ENCODE measurements at regions not wholly inside any gene's neighbourhood (a gene's known extent, or its start where the extent isn't known, plus 50 kb on each side); places are given as distances from the start of the nearest gene placed in this dataset.

DNA sequence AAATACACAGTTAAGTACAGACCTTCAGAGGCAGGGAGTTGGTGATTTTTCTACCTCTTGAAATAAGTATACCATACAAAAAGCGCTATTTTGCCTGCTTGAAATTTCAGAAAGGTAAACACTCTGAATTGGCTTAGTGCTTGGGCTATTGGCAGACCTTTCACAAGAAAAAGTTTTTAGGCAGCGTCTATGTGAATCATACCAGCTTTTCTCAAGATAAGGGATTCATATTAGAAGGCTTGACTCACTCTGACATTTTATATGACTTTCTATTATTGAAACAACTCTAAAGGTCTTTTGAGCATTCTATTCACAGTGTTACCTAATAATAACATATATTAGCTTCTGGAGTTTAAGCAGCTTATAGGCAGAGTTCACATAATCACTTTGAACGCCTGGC, 286.4 kb upstream of the FAT1 start:
- no peak for TF ChIP-seq POLR2A (IDR thresholded peaks at IDR 0.05)
- TF ChIP-seq, protein P1, sequence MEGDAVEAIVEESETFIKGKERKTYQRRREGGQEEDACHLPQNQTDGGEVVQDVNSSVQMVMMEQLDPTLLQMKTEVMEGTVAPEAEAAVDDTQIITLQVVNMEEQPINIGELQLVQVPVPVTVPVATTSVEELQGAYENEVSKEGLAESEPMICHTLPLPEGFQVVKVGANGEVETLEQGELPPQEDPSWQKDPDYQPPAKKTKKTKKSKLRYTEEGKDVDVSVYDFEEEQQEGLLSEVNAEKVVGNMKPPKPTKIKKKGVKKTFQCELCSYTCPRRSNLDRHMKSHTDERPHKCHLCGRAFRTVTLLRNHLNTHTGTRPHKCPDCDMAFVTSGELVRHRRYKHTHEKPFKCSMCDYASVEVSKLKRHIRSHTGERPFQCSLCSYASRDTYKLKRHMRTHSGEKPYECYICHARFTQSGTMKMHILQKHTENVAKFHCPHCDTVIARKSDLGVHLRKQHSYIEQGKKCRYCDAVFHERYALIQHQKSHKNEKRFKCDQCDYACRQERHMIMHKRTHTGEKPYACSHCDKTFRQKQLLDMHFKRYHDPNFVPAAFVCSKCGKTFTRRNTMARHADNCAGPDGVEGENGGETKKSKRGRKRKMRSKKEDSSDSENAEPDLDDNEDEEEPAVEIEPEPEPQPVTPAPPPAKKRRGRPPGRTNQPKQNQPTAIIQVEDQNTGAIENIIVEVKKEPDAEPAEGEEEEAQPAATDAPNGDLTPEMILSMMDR (IDR thresholded peaks at IDR 0.05) = no peak
- peak overlapping the region in 1 of 4 donors; percentile 3 for H3K27ac ChIP-seq
- peaks cover 27% of the 10 kb centered on the region for H3K4me1 ChIP-seq
- no peak overlapping the region for H3K4me3 ChIP-seq
- peak; percentile 67 for ATAC-seq
- no peak for DNase-seq
- 28 to 29% methylated on average over 3 of the region's 3 CpGs for WGBS, 2 donors
- no peaks in the 10 kb centered on the region for H3K27me3 ChIP-seq
- no peaks in the 10 kb centered on the region for H3K9me3 ChIP-seq
- intact Hi-C loops (cut with DNase I) = no loop called here
- no peaks in the 10 kb centered on the region for H3K36me3 ChIP-seq (replicated peaks in 1 of 2; ENCODE audit: insufficient read depth in 1 of 2, low read depth in 2 of 2)

DNA sequence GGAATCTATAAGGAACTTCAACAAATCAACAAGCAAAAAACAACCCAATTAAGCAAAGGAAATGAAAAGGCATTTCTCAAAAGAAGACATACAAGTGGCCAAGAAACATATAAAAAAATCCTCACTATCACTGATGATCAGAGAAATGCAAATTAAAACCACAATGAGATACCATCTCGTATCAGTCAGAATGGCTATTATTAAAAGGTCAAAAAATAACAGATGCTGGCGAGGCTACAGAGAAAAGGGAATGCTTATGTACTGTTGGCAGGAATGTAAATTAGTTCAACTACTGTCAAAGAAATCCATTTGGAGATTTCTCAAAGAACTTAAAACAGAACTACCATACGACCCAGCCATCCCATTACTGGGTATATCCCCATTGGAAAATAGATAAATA, 292.4 kb upstream of the FAT1 start:
- no peak for DNase-seq
- H3K27me3 ChIP-seq = no peaks in the 10 kb centered on the region
- no peaks in the 10 kb centered on the region for H3K9me3 ChIP-seq
- no peak overlapping the region for H3K27ac ChIP-seq
- intact Hi-C loops (cut with DNase I) = no loop called here
- H3K36me3 ChIP-seq (replicated peaks in 1 of 2; ENCODE audit: insufficient read depth in 1 of 2, low read depth in 2 of 2) = no peaks in the 10 kb centered on the region
- no peak overlapping the region for H3K4me3 ChIP-seq
- WGBS, 2 donors = 82 to 88% methylated on average over 3 of the region's 3 CpGs
- no peaks in the 10 kb centered on the region for H3K4me1 ChIP-seq
- no peak for TF ChIP-seq POLR2A (IDR thresholded peaks at IDR 0.05)
- TF ChIP-seq, protein P1 (IDR thresholded peaks at IDR 0.05) = no peak
- ATAC-seq = no peak

DNA sequence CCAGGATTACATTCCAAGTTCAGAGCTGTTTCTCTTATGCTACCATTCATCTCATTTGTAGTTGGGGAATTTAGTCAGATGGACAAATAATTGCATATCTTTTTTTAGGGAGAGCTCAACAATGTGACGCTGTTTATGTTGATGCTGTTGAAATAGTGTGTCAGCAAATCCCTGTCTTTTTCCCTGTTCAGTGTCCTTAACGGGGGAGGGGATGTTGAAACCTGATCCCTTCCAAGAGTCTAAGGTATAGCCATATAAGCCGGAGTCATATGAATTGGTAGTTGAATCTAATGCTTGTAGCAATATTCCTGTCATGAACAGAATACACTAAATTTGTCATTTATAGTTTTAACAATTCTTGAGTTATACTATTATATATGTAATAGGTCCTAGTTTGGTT, 293.5 kb upstream of the FAT1 start:
- ATAC-seq = no peak
- Histone ChIP-seq H3K36me3 (replicated peaks in 1 of 2; ENCODE audit: insufficient read depth in 1 of 2, low read depth in 2 of 2) (no peaks in the 10 kb centered on the region), H3K4me3 (no peak overlapping the region), H3K27ac (no peak overlapping the region), H3K4me1 (no peaks in the 10 kb centered on the region), H3K9me3 (no peaks in the 10 kb centered on the region), H3K27me3 (no peaks in the 10 kb centered on the region)
- 60 to 69% methylated on average over 3 of the region's 3 CpGs for WGBS, 2 donors
- intact Hi-C loops (cut with DNase I) = no loop called here
- DNase-seq = no peak
- no peak for TF ChIP-seq POLR2A (IDR thresholded peaks at IDR 0.05)
- TF ChIP-seq, protein P1 (IDR thresholded peaks at IDR 0.05) = no peak

DNA sequence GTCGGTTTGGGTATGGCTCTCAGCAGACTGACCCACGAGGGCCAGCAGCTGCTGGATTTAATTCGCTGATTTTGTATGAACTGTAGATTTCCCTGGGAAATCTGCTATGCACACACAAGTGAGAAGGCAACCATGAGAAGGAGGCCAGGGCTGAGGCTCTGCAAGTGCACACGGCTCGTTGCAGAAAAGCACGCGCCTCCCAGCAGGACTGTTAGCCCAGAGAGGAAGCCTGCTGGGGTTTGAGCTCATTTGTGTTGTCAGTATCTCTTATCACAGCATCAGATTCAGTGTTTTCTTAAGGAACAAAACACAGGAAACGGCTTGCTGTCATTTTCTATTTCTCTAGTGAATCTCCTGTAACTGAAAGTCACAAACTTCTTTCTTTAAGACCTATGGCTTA, 296.2 kb upstream of the FAT1 start:
- ATAC-seq = no peak
- Histone ChIP-seq H3K27ac (no peak overlapping the region), H3K4me3 (no peak overlapping the region), H3K27me3 (no peaks in the 10 kb centered on the region), H3K4me1 (no peaks in the 10 kb centered on the region), H3K9me3 (no peaks in the 10 kb centered on the region), H3K36me3 (replicated peaks in 1 of 2; ENCODE audit: insufficient read depth in 1 of 2, low read depth in 2 of 2) (no peaks in the 10 kb centered on the region)
- no peak for TF ChIP-seq POLR2A (IDR thresholded peaks at IDR 0.05)
- TF ChIP-seq, protein P1 (IDR thresholded peaks at IDR 0.05) = no peak
- WGBS, 2 donors = 64 to 89% methylated on average over 8 of the region's 8 CpGs
- intact Hi-C loops (cut with DNase I) = no loop called here
- no peak for DNase-seq

DNA sequence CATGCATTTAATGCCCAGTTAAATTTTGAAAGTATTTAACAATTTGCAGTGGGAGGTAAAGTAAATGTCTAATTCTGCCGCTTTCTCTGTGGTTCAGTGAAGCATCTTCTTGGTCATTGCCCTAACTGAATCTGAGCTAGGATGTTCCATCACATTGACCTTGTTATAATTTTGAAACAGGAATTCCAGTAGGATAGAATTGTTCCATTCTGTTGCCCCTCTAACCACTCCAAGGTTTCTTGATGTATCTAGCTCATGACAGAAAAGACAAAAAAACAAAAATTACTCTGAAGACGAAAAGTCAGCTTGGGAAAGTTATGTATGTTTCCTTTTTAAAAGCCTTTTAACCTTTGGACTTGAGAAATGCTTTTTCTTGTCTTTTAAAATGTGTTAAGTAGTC, 297.0 kb upstream of the FAT1 start:
- no peak for DNase-seq

More for the DNA sequence above, 297.0 kb upstream of the FAT1 start:
- Histone ChIP-seq H3K4me3 (no peak overlapping the region), H3K9me3 (no peaks in the 10 kb centered on the region), H3K4me1 (no peaks in the 10 kb centered on the region), H3K27me3 (no peaks in the 10 kb centered on the region), H3K36me3 (replicated peaks in 1 of 2; ENCODE audit: insufficient read depth in 1 of 2, low read depth in 2 of 2) (no peaks in the 10 kb centered on the region), H3K27ac (no peak overlapping the region)
- intact Hi-C loops (cut with DNase I) = no loop called here
- 90 to 93% methylated on average over 2 of the region's 2 CpGs for WGBS, 2 donors
- no peak for TF ChIP-seq POLR2A (IDR thresholded peaks at IDR 0.05)
- TF ChIP-seq, protein P1 (IDR thresholded peaks at IDR 0.05) = no peak
- ATAC-seq = no peak

All from body of pancreas (tissue), 4 donors.